WTC11 (cell line): ENCODE measurements at regions not wholly inside any gene's neighbourhood (a gene's known extent, or its start where the extent isn't known, plus 50 kb on each side); places are given as distances from the start of the nearest gene placed in this dataset.

Source experiments
- CBFB ChIP-seq: sonication (generic); formaldehyde crosslinking; IDR thresholded peaks from 2 replicates; pipeline ENCODE4 v1.8.1; 2022; ENCODE audit warnings: mild to moderate bottlenecking, low read depth, missing genetic modification reagents
- CTCF ChIP-seq: fragments of 200-600 bp; IDR thresholded peaks from 2 replicates; pipeline ENCODE4 v1.8.0; 2022; ENCODE audit warnings: antibody characterized with exemption
- MXD4 ChIP-seq: fragments of 250-450 bp; sonication (Bioruptor Pico); IDR thresholded peaks from 2 replicates; pipeline ENCODE4 v1.8.0; 2021; ENCODE audit warnings: mild to moderate bottlenecking, moderate library complexity, borderline replicate concordance
- TEAD4 ChIP-seq: sonication (generic); formaldehyde crosslinking; IDR thresholded peaks from 2 replicates; pipeline ENCODE4 v1.8.0; 2022; ENCODE audit warnings: mild to moderate bottlenecking, missing genetic modification reagents

DNA sequence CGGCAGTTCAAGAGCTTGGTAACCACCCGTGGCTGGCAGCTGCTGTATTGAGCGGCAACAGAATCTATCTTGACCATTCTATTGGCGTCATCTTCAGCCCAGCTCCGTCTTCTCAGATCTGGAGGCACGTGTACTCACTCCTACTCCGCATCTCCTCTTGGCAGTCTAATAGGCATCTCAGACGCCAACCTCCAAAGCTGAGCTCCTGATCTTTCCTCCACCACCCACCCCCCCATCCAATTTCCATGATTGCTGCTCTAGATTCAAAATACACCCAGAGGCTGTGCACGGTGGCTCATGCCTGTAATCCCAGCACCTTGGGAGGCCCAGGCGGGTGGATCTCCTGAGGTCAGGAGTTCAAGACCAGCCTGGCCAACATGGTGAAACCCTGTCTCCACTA is 84.6 kb upstream of the CASZ1 start:
- TF ChIP-seq CTCF: no peak
- TF ChIP-seq TEAD4 (CRISPR knock-in tag): no peak
- TF ChIP-seq MXD4 (CRISPR knock-in tag): no peak
- TF ChIP-seq CBFB (CRISPR knock-in tag): no peak
